ACHN (cell line): ENCODE measurements at regions not wholly inside any gene's neighbourhood (a gene's known extent, or its start where the extent isn't known, plus 50 kb on each side); places are given as distances from the start of the nearest gene placed in this dataset.
"Not testable (repeated sequence)": the region's sequence is repeated elsewhere in the genome, so short reads cannot be mapped to it uniquely, and the experiment has no call there.

Experiments used
- DNase-seq: peaks from one replicate; pipeline ENCODE4 v3.0.0-alpha.2; 2015
- in situ Hi-C: cut with HindIII; loops from 2 replicates; pipeline ENCODE4 v1.10.0; 2017; ENCODE audit warnings: low sequenced_read_pairs, low pct_ligation_motif_present, low pct_unique_long_range_greater_than_20kb

- in situ Hi-C loops: no loop called here
- no peak for DNase-seq
Measured at GRCh38 chr3:181610973-181611265, 100.8 kb upstream of the SOX2 start.

DNA sequence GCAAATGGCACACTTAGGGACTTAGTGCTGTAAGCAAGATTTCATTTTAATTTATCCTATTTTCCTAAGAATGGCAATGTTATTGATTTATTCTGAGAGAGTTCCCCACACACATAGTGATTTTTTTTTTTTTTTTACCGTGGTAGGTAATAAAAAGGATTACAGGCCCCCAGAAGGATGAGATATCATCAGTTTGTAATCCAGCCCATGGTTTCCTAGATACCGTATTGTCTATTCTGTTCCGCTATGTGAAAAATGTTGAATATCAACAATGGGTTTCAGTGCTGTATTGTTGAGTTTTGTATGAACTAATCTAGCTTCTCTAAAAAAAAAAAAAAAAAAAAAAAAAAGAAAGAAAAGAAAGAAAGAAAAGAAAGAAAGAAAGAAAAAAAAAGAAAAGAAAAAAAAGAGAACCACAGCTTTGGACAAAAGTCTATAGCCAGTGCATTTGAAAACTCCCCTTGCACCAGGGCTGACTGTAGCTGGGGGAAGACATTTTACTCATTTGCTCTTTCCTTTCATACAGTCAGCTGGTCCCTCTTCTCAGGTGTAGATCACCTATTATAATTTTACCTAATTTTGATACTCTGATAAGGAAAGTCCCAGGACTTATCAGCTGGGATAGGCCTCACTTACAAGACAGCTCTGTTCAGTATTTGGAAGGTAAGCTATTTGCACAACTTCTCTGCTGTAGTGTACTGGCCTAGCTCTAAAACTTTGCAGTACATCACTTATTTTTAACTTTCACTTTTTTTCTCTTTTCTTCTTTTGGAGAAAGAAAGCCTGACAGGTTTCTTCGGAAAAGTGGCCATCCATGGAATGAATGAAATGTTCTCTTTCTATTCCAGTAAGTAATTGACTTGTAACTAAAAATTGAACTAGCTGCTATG, 101.4 kb upstream of the SOX2 start:
- in situ Hi-C loops: no loop called here

DNA sequence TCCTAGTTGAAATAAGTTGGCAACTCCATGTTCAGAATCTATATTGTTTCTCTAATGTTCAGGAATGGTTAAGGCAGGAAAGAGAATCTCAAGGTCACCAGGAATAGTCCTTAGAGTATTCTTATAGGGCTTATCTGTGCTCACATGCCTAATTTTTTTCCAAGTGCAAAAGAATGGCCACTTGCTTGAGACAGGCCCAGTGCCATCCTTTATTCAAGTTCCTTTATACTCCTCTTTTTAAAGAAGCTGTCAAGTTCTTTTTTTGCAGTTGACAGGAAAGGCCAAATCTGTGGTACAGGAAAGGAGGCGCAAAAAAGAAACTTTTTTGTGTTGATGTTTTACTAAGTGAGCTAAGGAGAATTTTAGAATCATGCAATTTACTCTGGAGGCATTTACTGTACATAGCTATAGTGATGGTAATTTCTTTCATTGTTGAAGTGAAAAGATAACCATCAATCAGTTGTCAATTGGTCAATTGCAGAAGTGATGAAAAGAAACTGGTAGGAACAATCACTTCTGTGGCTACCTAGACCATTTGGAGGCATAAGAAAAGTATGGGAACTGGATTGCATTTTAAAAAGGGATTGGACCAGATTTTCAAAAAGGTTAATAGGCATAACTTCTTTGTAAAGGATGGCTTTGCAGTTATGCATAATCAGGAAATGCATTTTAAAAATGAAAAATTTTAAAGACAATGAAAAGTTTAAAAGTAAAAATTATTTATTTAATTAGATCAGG, 102.5 kb upstream of the SOX2 start:
- DNase-seq: no peak
- in situ Hi-C loops: no loop called here

More for the DNA sequence above, 101.4 kb upstream of the SOX2 start:
- DNase-seq: no peak

DNA sequence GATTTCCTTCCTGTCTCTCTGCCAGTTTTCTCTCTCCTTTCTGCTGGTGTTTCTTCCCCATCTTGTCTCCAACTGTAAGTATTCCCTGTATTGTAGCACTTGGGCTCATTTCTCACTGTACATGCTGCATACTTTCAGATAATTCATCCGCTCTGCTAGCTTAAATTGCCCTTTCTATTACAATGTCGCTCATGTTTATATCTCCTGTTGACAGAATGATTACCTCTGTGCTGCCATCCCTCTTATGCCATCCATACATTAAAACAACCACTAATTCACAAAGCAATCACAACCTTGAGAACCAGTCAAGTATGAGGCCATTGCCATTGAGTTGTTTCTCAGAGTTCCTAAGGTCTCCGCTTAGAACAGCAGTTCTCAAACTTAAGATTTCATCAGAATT, 107.5 kb upstream of the SOX2 start:
- DNase-seq: no peak
- in situ Hi-C loops: no loop called here

- DNase-seq: no peak
- in situ Hi-C loops: no loop called here
Measured at GRCh38 chr3:181596126-181596525, 115.6 kb upstream of the SOX2 start.

DNA sequence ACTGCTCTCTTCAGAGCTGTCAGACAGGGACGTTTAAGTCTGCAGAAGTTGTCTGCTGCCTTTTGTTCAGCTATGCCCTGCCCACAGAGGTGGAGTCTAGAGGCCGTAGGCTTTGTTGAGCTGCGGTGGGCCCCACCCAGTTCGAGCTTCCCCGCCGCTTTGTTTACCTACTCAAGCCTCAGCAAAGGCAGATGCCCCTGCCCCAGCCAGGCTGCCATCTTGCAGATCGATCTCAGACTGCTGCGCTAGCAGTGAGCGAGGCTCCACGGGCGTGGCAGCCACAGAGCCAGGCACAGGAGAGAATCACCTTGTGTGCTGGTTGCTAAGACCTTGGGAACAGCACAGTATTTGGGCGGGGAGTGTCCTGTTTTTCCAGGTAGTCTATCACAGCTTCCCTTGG, 120.8 kb upstream of the SOX2 start:
- in situ Hi-C loops, DNase-seq: not testable (repeated sequence)

DNA sequence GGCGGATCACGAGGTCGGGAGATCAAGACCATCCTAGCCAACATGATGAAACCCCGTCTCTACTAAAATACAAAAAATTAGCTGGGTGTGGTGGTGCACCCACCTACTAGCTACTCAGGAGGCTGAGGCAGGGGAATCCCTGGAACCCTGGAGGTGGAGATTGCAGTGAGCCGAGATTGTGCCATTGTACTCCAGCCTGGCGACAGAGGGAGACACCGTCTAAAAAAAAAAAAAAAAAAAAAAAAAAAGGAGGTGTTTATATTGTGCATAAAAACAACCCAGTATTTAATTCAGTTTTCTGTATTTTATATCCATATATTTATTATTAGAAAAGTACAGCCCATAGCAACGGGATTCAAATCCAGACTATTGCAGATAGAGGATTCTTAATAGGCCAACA, 129.1 kb upstream of the SOX2 start:
- DNase-seq: no peak
- in situ Hi-C loops: no loop called here

GRCh38 chr3:181581656-181582055, 130.1 kb upstream of the SOX2 start:
- in situ Hi-C loops: no loop called here
- no peak for DNase-seq

DNA sequence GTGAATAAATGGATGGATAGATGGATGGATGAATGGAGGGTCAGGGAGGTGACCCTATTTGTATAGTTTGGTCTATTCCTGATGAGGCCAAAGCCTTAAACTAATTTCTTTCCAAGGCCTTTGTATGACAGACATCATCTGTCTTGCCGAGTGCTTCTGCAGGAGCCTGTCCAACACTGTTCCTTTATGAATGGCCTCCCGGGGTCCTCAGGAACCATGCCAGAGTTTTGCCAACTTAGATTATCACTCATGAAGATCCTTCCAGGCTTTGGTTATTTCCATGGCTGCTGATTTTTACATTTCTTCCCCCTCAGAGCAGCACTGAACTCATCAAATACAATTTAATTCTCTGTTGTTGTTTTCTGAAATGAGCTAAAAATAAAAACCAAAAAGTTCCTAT, 133.0 kb upstream of the SOX2 start:
- in situ Hi-C loops: no loop called here
- no peak for DNase-seq

DNA sequence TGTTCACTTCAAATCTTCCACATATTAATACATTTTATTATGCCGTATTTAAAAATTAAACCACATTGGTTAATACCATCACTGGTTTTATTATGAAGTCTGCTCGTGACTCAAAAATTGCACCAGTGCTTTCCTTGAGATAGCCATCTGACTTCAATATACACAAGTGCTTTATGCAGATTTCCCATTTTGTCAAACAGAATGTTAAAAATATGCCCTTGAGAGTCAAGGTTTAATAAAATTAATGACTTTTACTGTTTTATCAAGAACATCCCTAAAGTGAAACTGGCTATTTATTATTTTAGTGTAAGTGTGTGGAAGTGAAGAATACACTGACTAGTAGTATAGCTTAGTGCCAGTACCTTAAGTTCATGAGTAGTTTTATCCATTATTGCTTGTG, 139.3 kb upstream of the SOX2 start:
- in situ Hi-C loops: no loop called here
- no peak for DNase-seq

GRCh38 chr3:181570472-181570871, 141.3 kb upstream of the SOX2 start:
- in situ Hi-C loops: no loop called here
- DNase-seq: no peak

DNA sequence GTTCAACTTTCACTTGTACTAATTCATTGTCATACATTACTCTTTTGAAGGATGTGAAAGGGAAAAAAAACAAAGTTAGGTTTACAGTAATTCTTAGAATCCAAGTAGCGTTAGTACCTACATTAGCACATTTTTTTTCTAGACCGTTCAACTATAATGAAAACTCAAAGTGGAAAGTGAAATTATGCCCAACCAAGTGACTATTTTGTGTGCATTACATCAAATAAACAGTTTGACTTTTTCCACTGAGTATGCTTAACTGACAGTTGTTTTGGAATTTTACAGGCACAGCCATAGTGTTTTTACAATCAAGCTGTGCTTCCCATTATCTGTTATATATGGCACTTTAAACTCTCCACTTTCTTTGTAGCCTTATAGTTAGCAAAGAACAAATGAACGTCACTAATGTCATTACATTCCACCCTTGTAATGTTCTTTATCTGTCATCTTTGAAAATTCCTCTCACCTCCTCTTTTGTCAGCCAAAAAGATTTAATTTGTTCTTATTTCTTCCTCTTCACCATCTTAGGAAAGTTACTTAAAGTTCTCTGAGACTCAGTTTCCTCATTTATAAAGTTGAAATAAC, 142.3 kb upstream of the SOX2 start:
- in situ Hi-C loops: no loop called here
- no peak for DNase-seq

- in situ Hi-C loops: no loop called here
- no peak for DNase-seq
Measured at GRCh38 chr3:181568693-181569092, 143.0 kb upstream of the SOX2 start.

- in situ Hi-C loops: no loop called here
Measured at GRCh38 chr3:181568248-181568647, 143.5 kb upstream of the SOX2 start.

DNA sequence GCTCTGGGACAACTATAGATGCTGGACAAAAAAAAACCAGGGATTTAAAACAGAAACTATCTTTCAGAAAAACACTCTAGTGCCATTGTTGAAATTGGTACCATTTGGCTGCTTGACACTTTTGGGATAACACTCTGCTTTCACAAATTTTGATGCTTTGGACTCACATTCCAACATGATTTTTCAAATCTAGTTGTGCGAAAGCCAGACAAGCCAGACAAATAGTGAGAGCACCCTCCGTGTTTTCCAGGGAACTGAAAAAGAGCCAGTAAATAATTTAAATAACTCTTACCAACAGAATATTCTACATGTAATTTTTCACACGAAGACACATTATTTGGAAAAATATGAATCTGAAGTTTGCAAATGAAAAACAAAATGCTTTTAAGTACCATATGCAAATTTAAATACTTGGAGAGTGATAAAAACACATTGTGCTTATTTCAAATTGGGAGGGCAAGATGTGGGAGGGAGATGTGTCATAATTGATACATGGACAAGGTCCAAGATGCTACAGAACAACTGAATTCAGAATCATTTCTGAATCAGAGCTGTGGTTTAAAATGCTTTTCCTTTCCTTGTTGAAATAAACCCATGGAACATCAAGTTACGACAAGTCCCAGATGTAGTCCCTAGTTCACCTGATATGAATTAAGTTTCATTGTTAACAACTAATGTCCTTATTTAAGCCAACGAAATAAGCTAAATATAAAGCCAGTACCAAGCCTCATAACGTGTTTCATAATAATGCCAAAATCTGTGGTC, 144.2 kb upstream of the SOX2 start:
- DNase-seq: no peak
- in situ Hi-C loops: no loop called here

More at GRCh38 chr3:181568248-181568647, 143.5 kb upstream of the SOX2 start:
- no peak for DNase-seq

DNA sequence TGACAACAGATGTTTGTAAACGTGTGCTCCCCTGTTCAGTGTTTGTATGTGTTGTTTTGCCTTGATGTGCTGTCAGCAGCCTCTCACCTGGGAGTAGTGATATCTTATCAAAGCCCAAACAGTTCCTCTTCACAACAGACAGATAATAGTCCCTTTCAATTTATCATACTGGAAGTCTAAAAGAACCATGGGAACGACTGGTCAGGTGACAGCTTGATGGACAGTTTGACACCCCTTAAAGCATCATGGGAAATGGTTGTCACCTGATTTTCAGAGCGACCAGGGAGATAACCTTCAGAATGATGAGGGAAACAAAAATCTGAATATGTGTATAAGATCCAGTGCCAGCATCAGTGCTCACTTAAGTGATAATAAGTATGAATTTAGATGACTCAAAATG, 146.3 kb upstream of the SOX2 start:
- no peak for DNase-seq
- in situ Hi-C loops: no loop called here

DNA sequence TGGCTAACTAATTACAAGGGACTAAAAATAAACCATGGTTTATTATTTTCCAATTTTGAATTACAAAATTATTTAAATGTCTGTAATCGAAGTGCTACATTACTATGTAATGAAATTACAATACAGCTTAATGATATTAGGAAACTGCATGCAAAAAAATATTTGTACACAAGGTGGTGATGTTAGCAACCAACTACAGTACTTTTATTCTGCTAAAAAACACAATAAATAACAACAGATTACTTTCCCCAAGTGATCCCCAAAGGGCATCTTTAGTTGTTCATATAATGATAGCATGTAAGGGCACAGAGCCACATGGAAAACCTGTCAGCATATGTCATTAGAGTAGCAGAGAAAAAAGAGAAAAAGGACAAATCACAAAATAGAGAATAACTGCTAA, 147.5 kb upstream of the SOX2 start:
- no peak for DNase-seq
- in situ Hi-C loops: no loop called here

GRCh38 chr3:181561139-181562031, 150.3 kb upstream of the SOX2 start:
- in situ Hi-C loops: no loop called here
- DNase-seq: no peak
